ENCODE measurements at regions not wholly inside any gene's neighbourhood (a gene's known extent, or its start where the extent isn't known, plus 50 kb on each side); places are given as distances from the start of the nearest gene placed in this dataset.

- no peaks in the 10 kb centered on the region for H3K4me1 ChIP-seq (ENCODE audit: control insufficient read depth in 4 of 4, insufficient read depth in 4 of 4, low read length in 3 of 4)
- WGBS, result 63% methylated on average over 6 of the region's 6 CpGs
- no peak for DNase-seq (ENCODE audit: low spot score)
Observed at GRCh38 chr3:18725668-18726407, 300.7 kb upstream of the SATB1 start.

GRCh38 chr3:18724456-18724855 lies 299.3 kb upstream of the SATB1 start:
- WGBS, result 69% methylated on average over 2 of the region's 2 CpGs

More at GRCh38 chr3:18725668-18726407, 300.7 kb upstream of the SATB1 start:
- no peaks in the 10 kb centered on the region for H3K36me3 ChIP-seq (ENCODE audit: control insufficient read depth in 4 of 4, insufficient read depth in 3 of 4, low read depth in 1 of 4, low read length in 3 of 4)
- H3K9me3 ChIP-seq (ENCODE audit: control insufficient read depth in 4 of 4, low read length in 3 of 4), result peaks cover 0 to 1% (median 0%) of the 10 kb centered on the region in 4 donors
- H3K27me3 ChIP-seq (ENCODE audit: control insufficient read depth in 4 of 4, insufficient read depth in 4 of 4, low read length in 3 of 4), result no peaks in the 10 kb centered on the region
- H3K4me3 ChIP-seq (ENCODE audit: low read depth in 1 of 3, low read length in 3 of 3), result no peak overlapping the region
- H3K27ac ChIP-seq (ENCODE audit: low read depth in 1 of 2, low read length in 2 of 2), result no peak overlapping the region
- TF ChIP-seq TAF1 (conservative IDR thresholded peaks at IDR 0.05), result no peak
- TF ChIP-seq NR2F2 (IDR thresholded peaks at IDR 0.05), result no peak
- TF ChIP-seq MAX (IDR thresholded peaks at IDR 0.05), result no peak
- TF ChIP-seq FOXA2 (IDR thresholded peaks at IDR 0.05), result no peak
- TF ChIP-seq ATF3 (IDR thresholded peaks at IDR 0.05), result no peak
- TF ChIP-seq RXRA (IDR thresholded peaks at IDR 0.05), result no peak
- TF ChIP-seq SP1 (IDR thresholded peaks at IDR 0.05), result no peak
- no peak for TF ChIP-seq RAD21 (IDR thresholded peaks at IDR 0.05)
- TF ChIP-seq EGR1 (IDR thresholded peaks at IDR 0.05; ENCODE audit: low read depth in 2 of 2), result no peak
- no peak for TF ChIP-seq REST (IDR thresholded peaks at IDR 0.05)
- no peak overlapping the region for H3K9ac ChIP-seq (ENCODE audit: low read depth in 1 of 2, low read length in 2 of 2)

More at GRCh38 chr3:18724456-18724855, 299.3 kb upstream of the SATB1 start:
- no peak overlapping the region for H3K4me3 ChIP-seq (ENCODE audit: low read depth in 1 of 3, low read length in 3 of 3)
- no peaks in the 10 kb centered on the region for H3K27me3 ChIP-seq (ENCODE audit: control insufficient read depth in 4 of 4, insufficient read depth in 4 of 4, low read length in 3 of 4)
- H3K36me3 ChIP-seq (ENCODE audit: control insufficient read depth in 4 of 4, insufficient read depth in 3 of 4, low read depth in 1 of 4, low read length in 3 of 4), result no peaks in the 10 kb centered on the region
- no peak overlapping the region for H3K9ac ChIP-seq (ENCODE audit: low read depth in 1 of 2, low read length in 2 of 2)
- TF ChIP-seq NR2F2 (IDR thresholded peaks at IDR 0.05) (no peak), FOXA2 (IDR thresholded peaks at IDR 0.05) (no peak), JUND (IDR thresholded peaks at IDR 0.05) (no peak), REST (IDR thresholded peaks at IDR 0.05) (no peak), MAX (IDR thresholded peaks at IDR 0.05) (no peak), CTCF (IDR thresholded peaks at IDR 0.05; ENCODE audit: low read depth, low read length, missing input control) (no peak), HNF4G (IDR thresholded peaks at IDR 0.05) (no peak), EGR1 (IDR thresholded peaks at IDR 0.05; ENCODE audit: low read depth in 2 of 2) (no peak), RAD21 (IDR thresholded peaks at IDR 0.05) (no peak), SP1 (IDR thresholded peaks at IDR 0.05) (no peak), HNF4A (conservative IDR thresholded peaks at IDR 0.05) (no peak), TAF1 (conservative IDR thresholded peaks at IDR 0.05) (no peak), FOXA1 (IDR thresholded peaks at IDR 0.05) (no peak), YY1 (IDR thresholded peaks at IDR 0.05) (no peak)
- no peak for DNase-seq (ENCODE audit: low spot score)
- H3K9me3 ChIP-seq (ENCODE audit: control insufficient read depth in 4 of 4, low read length in 3 of 4), result peaks cover 0 to 1% (median 0%) of the 10 kb centered on the region in 4 donors
- no peak overlapping the region for H3K27ac ChIP-seq (ENCODE audit: low read depth in 1 of 2, low read length in 2 of 2)
- no peaks in the 10 kb centered on the region for H3K4me1 ChIP-seq (ENCODE audit: control insufficient read depth in 4 of 4, insufficient read depth in 4 of 4, low read length in 3 of 4)

Data from liver (tissue), 8 donors.